Neutrophil (primary cell): ENCODE measurements at regions not wholly inside any gene's neighbourhood (a gene's known extent, or its start where the extent isn't known, plus 50 kb on each side); places are given as distances from the start of the nearest gene placed in this dataset.
A peak's percentile ranks its signal among the peaks of the same experiment; 100 is the strongest.

ENCODE experiments used
- H3K27ac ChIP-seq: fragments of 200-600 bp; sonication (generic); 2 replicates; pipeline ENCODE4 v1.5.1; 2016; ENCODE audit warnings: mild to moderate bottlenecking, moderate library complexity
- H3K27me3 ChIP-seq: fragments of 200-600 bp; sonication (generic); 2 replicates; pipeline ENCODE4 v1.6.0; 2016; ENCODE audit warnings: mild to moderate bottlenecking
- H3K36me3 ChIP-seq: fragments of 200-600 bp; sonication (generic); 2 replicates; pipeline ENCODE4 v1.5.1; 2017
- H3K4me1 ChIP-seq, 2 experiments: fragments of 200-600 bp in 1 of 2; sonication (generic) in 1 of 2; 1 replicate in 1 of 2; 2 replicates in 1 of 2; pipeline versions ENCODE4 v1.5.1 to v1.6.1; 2013 to 2016; ENCODE audit warnings: low read depth in 1 of 2, low read length in 1 of 2, mild to moderate bottlenecking in 1 of 2, moderate library complexity in 1 of 2; ENCODE audit not compliant: control insufficient read depth in 1 of 2, insufficient read depth in 1 of 2
- H3K4me3 ChIP-seq, 2 experiments: fragments of 200-600 bp in 1 of 2; sonication (generic) in 1 of 2; 1 replicate in 1 of 2; 2 replicates in 1 of 2; pipeline ENCODE4 v1.5.1; 2013 to 2016; ENCODE audit warnings: low read depth in 1 of 2, low read length in 1 of 2, mild to moderate bottlenecking in 1 of 2, moderate library complexity in 1 of 2
- H3K9me3 ChIP-seq: fragments of 200-600 bp; sonication (generic); 2 replicates; pipeline ENCODE4 v1.5.1; 2016
- TF ChIP-seq, protein P1 (sequence below): fragments of 200-600 bp; sonication (generic); IDR thresholded peaks from 2 replicates; pipeline ENCODE4 v1.5.1; 2016; ENCODE audit warnings: antibody characterized with exemption

DNA sequence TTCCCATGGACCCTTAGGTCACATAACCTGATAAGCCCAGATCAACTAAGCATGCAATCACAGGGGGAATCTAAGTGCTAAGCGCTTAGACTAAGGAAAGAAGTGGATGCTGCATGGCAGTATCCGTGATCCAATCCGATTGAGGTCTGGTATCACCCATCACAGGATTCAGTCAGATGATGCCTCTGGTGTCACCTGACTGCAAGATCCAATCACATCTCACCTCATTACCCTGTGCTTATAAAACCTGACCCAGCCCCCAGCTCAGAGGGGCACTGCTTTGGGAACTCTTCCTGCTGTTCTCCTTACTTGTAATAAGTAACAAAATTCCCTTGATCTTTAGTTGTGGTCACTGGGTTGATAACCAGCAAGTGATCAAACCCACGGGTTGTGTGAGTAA is 84.7 kb upstream of the TMEM168 start:
- peaks cover 32 to 38% of the 10 kb centered on the region in 2 experiments for H3K4me1 ChIP-seq
- H3K36me3 ChIP-seq, result no peaks in the 10 kb centered on the region
- TF ChIP-seq, protein P1, sequence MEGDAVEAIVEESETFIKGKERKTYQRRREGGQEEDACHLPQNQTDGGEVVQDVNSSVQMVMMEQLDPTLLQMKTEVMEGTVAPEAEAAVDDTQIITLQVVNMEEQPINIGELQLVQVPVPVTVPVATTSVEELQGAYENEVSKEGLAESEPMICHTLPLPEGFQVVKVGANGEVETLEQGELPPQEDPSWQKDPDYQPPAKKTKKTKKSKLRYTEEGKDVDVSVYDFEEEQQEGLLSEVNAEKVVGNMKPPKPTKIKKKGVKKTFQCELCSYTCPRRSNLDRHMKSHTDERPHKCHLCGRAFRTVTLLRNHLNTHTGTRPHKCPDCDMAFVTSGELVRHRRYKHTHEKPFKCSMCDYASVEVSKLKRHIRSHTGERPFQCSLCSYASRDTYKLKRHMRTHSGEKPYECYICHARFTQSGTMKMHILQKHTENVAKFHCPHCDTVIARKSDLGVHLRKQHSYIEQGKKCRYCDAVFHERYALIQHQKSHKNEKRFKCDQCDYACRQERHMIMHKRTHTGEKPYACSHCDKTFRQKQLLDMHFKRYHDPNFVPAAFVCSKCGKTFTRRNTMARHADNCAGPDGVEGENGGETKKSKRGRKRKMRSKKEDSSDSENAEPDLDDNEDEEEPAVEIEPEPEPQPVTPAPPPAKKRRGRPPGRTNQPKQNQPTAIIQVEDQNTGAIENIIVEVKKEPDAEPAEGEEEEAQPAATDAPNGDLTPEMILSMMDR, result no peak
- no peaks in the 10 kb centered on the region for H3K9me3 ChIP-seq
- no peak overlapping the region for H3K4me3 ChIP-seq
- no peaks in the 10 kb centered on the region for H3K27me3 ChIP-seq
- no peak overlapping the region for H3K27ac ChIP-seq

DNA sequence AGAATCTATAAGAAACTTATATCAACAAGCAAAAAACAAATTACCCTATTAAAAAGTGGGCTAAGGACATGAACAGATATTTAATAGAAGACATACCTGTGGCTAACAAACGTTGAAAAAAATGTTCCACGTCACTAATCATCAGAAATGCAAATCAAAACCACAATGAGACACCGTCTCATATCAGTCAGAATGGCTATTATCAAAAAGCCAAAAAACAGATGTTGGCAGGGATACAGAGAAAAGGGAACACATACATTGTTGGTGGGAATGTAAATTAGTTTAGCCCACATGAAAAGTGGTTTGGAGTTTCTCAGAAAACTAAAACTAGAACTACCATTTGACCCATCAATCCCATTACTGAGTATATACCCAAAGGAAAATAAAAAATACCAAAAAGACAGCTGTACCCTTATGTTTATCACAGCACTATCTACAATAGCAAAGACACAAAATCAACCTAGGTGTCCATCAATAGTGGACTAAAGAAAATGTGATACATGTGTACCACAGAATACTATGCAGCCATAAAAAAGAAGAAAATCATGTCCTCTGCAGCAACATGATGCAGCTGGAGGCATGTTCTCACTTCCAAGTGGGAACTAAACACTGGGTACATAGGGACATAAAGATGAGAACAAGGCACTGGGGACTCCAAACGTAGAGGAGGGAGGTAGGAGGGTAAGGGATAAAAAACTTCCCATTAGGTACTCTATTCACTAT is 83.8 kb upstream of the TMEM168 start:
- H3K36me3 ChIP-seq, result no peaks in the 10 kb centered on the region
- no peak overlapping the region for H3K4me3 ChIP-seq
- no peak overlapping the region for H3K27ac ChIP-seq
- H3K27me3 ChIP-seq, result no peaks in the 10 kb centered on the region
- H3K9me3 ChIP-seq, result no peaks in the 10 kb centered on the region
- H3K4me1 ChIP-seq, result peaks cover 31 to 32% of the 10 kb centered on the region in 2 experiments
- TF ChIP-seq, protein P1, result no peak

DNA sequence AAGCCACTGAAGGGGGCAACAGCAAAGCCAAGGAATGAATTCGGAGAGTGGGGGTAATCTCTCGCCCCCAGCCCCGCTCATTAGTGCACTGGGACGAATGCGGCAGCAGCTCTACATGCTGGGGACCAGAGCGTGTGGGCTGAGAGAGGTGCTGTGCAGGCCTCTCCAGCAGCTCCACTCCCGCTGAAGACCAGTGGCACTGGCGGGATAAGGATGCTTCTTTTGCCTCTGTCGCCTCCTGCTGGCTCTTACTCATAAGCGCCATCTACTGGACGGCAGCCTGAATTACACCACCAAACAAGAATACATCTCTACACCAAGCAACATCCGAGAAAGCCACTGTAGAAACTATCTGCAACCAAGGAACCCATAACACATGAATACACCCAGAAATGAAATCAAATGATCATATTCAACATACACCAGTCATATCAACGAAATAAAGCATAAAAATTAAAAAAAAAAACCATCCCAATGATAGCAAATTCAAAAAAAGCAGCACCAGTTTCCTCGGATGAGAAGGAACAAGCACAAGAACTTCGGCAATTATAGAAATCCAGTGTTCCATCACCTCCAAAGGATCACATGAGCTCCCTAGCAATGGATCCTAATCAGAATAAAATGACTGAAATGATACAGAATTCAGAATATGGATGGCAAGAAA is 79.0 kb upstream of the TMEM168 start:
- no peak overlapping the region for H3K4me3 ChIP-seq
- H3K27ac ChIP-seq, result no peak overlapping the region
- H3K4me1 ChIP-seq, result no peaks in the 10 kb centered on the region
- H3K9me3 ChIP-seq, result no peaks in the 10 kb centered on the region
- no peaks in the 10 kb centered on the region for H3K27me3 ChIP-seq
- no peaks in the 10 kb centered on the region for H3K36me3 ChIP-seq
- TF ChIP-seq, protein P1, result peak; percentile 84

DNA sequence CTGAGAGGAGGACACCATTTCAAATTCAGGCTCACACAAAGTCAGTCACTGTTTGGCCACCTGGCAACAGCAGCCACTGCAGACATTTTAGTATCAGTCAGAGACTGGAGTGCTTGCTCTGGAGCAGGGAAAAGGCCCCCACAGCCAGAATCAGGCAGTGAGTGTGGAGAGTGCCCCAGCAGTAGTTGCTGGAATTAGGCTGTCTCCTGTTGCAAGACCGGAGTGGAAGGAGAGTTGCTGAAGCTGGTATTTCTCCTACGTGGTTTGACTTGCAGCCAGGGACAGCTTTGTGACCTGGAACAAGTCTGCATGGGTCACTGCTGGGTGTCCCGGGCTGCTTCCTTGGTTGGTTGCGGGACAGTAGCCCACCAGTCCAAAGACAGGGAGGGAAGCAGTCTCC is 78.4 kb upstream of the TMEM168 start:
- Histone ChIP-seq H3K4me3 (no peak overlapping the region), H3K4me1 (no peaks in the 10 kb centered on the region), H3K9me3 (no peaks in the 10 kb centered on the region), H3K27ac (no peak overlapping the region), H3K36me3 (no peaks in the 10 kb centered on the region), H3K27me3 (no peaks in the 10 kb centered on the region)
- TF ChIP-seq, protein P1, result no peak

DNA sequence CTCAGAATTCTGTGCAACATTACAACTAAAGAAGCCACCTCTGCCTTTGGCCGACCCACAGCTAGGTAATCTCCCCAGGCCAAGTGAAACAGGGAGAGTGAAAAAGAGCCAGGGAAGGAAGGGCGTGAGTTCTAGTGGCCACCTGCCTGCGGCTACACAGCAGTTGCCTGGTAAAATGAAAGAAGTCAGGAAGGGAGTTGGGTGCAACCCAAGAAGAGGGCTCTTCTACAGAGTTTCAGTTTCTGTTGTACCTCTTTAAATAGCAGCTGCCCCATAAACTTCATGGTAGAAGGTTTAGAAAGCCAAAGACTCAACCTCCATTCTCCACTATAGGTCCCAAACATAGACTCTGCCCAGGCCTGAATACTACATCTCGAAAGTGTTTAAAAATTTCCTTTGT is 76.2 kb upstream of the TMEM168 start:
- Histone ChIP-seq H3K9me3 (no peaks in the 10 kb centered on the region), H3K27ac (no peak overlapping the region), H3K27me3 (no peaks in the 10 kb centered on the region), H3K36me3 (no peaks in the 10 kb centered on the region), H3K4me3 (no peak overlapping the region), H3K4me1 (no peaks in the 10 kb centered on the region)
- TF ChIP-seq, protein P1, result no peak
